ENCODE measurements at regions not wholly inside any gene's neighbourhood (a gene's known extent, or its start where the extent isn't known, plus 50 kb on each side); places are given as distances from the start of the nearest gene placed in this dataset.

DNA sequence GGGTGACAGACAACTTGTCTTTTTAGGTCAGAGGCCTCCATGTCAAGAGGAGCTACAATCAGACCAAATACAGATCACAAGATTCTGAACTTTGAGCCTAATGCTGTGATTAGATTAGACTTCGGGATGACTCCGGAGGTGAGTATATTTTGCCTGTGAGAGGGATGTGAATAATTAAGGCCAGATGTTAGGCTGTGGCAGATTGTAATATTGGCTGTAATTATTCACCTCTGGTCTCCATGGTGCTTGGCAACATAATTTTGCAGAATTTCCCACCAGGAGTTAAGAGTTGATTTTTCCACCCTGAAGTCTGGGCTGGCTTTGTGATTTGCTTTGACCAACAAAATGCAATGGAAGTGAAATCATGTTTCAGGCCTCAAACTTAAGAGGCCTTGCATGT lies 108.2 kb upstream of the CWC22 start:
- no peaks in the 10 kb centered on the region for H3K4me1 Mint-ChIP-seq
- H3K4me3 Mint-ChIP-seq = no peak overlapping the region
- no peak overlapping the region for H3K27ac Mint-ChIP-seq (ENCODE audit: unreplicated experiment)
- DNase-seq (ENCODE audit: low read depth, low spot score) = no peak
- peaks cover 4% of the 10 kb centered on the region for H3K9me3 Mint-ChIP-seq
- TF ChIP-seq, protein P1, sequence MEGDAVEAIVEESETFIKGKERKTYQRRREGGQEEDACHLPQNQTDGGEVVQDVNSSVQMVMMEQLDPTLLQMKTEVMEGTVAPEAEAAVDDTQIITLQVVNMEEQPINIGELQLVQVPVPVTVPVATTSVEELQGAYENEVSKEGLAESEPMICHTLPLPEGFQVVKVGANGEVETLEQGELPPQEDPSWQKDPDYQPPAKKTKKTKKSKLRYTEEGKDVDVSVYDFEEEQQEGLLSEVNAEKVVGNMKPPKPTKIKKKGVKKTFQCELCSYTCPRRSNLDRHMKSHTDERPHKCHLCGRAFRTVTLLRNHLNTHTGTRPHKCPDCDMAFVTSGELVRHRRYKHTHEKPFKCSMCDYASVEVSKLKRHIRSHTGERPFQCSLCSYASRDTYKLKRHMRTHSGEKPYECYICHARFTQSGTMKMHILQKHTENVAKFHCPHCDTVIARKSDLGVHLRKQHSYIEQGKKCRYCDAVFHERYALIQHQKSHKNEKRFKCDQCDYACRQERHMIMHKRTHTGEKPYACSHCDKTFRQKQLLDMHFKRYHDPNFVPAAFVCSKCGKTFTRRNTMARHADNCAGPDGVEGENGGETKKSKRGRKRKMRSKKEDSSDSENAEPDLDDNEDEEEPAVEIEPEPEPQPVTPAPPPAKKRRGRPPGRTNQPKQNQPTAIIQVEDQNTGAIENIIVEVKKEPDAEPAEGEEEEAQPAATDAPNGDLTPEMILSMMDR (conservative IDR thresholded peaks at IDR 0.05) = no peak
- no peaks in the 10 kb centered on the region for H3K36me3 Mint-ChIP-seq (ENCODE audit: low read depth)
- H3K27me3 Mint-ChIP-seq (ENCODE audit: low read depth) = no peaks in the 10 kb centered on the region

DNA sequence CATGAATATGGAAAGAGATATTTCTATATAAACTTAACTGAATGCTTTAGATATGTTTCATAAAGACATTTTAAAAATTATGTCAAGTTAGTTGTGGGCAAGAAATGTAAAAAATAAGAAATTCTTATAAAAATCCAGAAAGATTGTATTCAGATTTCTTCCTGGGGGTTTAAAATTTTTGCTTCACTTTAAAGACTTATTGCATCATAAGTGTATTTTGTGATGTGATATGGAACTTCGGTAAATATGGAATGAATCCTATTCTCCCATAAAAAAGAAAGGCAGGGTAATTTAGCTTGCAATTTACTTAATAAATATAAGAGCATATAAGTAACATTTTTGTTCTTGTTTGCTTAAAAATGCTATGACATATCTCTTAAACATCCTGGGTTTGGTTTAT lies 104.8 kb upstream of the CWC22 start:
- TF ChIP-seq, protein P1 (conservative IDR thresholded peaks at IDR 0.05) = no peak
- H3K9me3 Mint-ChIP-seq = peaks cover 4% of the 10 kb centered on the region
- DNase-seq (ENCODE audit: low read depth, low spot score) = no peak
- H3K27me3 Mint-ChIP-seq (ENCODE audit: low read depth) = no peaks in the 10 kb centered on the region
- H3K36me3 Mint-ChIP-seq (ENCODE audit: low read depth) = no peaks in the 10 kb centered on the region
- no peaks in the 10 kb centered on the region for H3K4me1 Mint-ChIP-seq
- no peak overlapping the region for H3K4me3 Mint-ChIP-seq
- H3K27ac Mint-ChIP-seq (ENCODE audit: unreplicated experiment) = no peak overlapping the region

- Mint-ChIP-seq H3K4me1 (no peaks in the 10 kb centered on the region), H3K4me3 (no peak overlapping the region)
Observed at GRCh38 chr2:180110469-180110868, 103.4 kb upstream of the CWC22 start.

GRCh38 chr2:180101846-180102245 lies 94.7 kb upstream of the CWC22 start:
- Mint-ChIP-seq H3K4me1 (no peaks in the 10 kb centered on the region), H3K4me3 (no peak overlapping the region)
- no peak for DNase-seq (ENCODE audit: low read depth, low spot score)

More at GRCh38 chr2:180110469-180110868, 103.4 kb upstream of the CWC22 start:
- TF ChIP-seq, protein P1 (conservative IDR thresholded peaks at IDR 0.05) = no peak
- H3K27ac Mint-ChIP-seq (ENCODE audit: unreplicated experiment) = no peak overlapping the region
- no peak for DNase-seq (ENCODE audit: low read depth, low spot score)
- H3K9me3 Mint-ChIP-seq = peaks cover 2% of the 10 kb centered on the region
- H3K27me3 Mint-ChIP-seq (ENCODE audit: low read depth) = no peaks in the 10 kb centered on the region
- H3K36me3 Mint-ChIP-seq (ENCODE audit: low read depth) = no peaks in the 10 kb centered on the region

DNA sequence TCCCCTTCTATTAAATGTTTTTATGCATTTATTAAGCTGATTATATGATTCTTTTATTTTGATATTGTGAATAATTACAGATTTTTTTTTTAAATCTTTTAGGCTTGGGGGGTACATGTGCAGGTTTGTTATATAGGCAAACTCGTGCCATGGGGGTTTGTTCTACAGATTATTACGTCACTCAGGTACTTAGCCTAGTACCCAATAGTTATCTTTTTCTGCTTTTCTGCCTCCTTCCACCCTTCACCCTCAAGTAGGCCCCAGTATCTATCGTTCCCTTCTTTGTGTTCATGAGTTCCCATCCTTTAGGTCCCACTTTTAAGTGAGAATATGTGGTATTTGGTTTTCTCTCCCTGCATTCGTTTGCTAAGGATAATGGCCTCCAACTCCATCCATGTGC lies 92.2 kb upstream of the CWC22 start:
- TF ChIP-seq, protein P1 (conservative IDR thresholded peaks at IDR 0.05) = no peak
- no peaks in the 10 kb centered on the region for H3K27me3 Mint-ChIP-seq (ENCODE audit: low read depth)
- no peaks in the 10 kb centered on the region for H3K4me1 Mint-ChIP-seq
- no peaks in the 10 kb centered on the region for H3K9me3 Mint-ChIP-seq
- H3K36me3 Mint-ChIP-seq (ENCODE audit: low read depth) = no peaks in the 10 kb centered on the region
- no peak overlapping the region for H3K4me3 Mint-ChIP-seq
- no peak for DNase-seq (ENCODE audit: low read depth, low spot score)
- H3K27ac Mint-ChIP-seq (ENCODE audit: unreplicated experiment) = no peak overlapping the region

More at GRCh38 chr2:180101846-180102245, 94.7 kb upstream of the CWC22 start:
- Mint-ChIP-seq H3K36me3 (ENCODE audit: low read depth) (no peaks in the 10 kb centered on the region), H3K27me3 (ENCODE audit: low read depth) (no peaks in the 10 kb centered on the region), H3K9me3 (no peaks in the 10 kb centered on the region), H3K27ac (ENCODE audit: unreplicated experiment) (no peak overlapping the region)
- TF ChIP-seq, protein P1 (conservative IDR thresholded peaks at IDR 0.05) = no peak

DNA sequence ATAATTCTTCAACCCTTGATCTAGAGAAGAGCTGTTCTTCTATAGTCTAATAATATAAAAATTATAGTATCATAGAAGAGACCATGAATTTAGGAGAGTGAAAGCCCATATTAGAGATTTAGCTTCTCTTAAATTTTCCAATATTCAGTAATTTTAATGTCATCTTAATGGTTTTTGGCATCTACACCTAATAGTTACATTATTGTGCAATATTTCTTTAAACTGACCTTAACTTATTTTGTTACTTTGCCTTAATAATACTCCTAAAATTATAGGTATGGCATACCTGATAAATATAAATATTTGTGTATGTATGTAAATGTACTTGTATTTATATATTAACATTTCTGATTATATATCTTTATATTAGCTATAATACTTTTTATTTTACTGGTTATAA lies 78.0 kb upstream of the CWC22 start:
- H3K4me3 Mint-ChIP-seq = no peak overlapping the region
- no peak for DNase-seq (ENCODE audit: low read depth, low spot score)
- peaks cover 9% of the 10 kb centered on the region for H3K36me3 Mint-ChIP-seq (ENCODE audit: low read depth)
- TF ChIP-seq, protein P1 (conservative IDR thresholded peaks at IDR 0.05) = no peak
- peaks cover 18% of the 10 kb centered on the region for H3K9me3 Mint-ChIP-seq
- no peaks in the 10 kb centered on the region for H3K4me1 Mint-ChIP-seq
- no peaks in the 10 kb centered on the region for H3K27me3 Mint-ChIP-seq (ENCODE audit: low read depth)
- H3K27ac Mint-ChIP-seq (ENCODE audit: unreplicated experiment) = no peak overlapping the region
